Right renal cortex interstitium (tissue), 3 donors: ENCODE measurements at regions not wholly inside any gene's neighbourhood (a gene's known extent, or its start where the extent isn't known, plus 50 kb on each side); places are given as distances from the start of the nearest gene placed in this dataset.

ENCODE experiments used
- DNase-seq, 3 donors: peaks; one replicate each; pipeline ENCODE4 v3.0.0-alpha.2; 2013; ENCODE audit warnings: low read depth in 3 of 3, low spot score in 2 of 3

GRCh38 chr6:118761645-118762044, 110.3 kb upstream of the CEP85L start:
- DNase-seq = no peak

- no peak for DNase-seq
Measured at GRCh38 chr6:118758946-118759345, 107.6 kb upstream of the CEP85L start.

- no peak for DNase-seq
Measured at GRCh38 chr6:118755941-118756646, 104.7 kb upstream of the CEP85L start.

GRCh38 chr6:118752803-118753202, 101.4 kb upstream of the CEP85L start:
- DNase-seq = no peak

GRCh38 chr6:118751072-118751471, 99.7 kb upstream of the CEP85L start:
- no peak for DNase-seq

- no peak for DNase-seq
Measured at GRCh38 chr6:118750143-118750542, 98.8 kb upstream of the CEP85L start.

- DNase-seq = no peak
Measured at GRCh38 chr6:118748311-118749062, 97.1 kb upstream of the CEP85L start.

GRCh38 chr6:118746825-118747174, 95.4 kb upstream of the CEP85L start:
- DNase-seq = no peak

GRCh38 chr6:118746145-118746824, 94.9 kb upstream of the CEP85L start:
- no peak for DNase-seq

GRCh38 chr6:118745156-118745555, 93.8 kb upstream of the CEP85L start:
- DNase-seq = no peak

- no peak for DNase-seq
Measured at GRCh38 chr6:118744261-118744941, 93.0 kb upstream of the CEP85L start.

- DNase-seq = no peak
Measured at GRCh38 chr6:118743746-118744145, 92.4 kb upstream of the CEP85L start.

- DNase-seq = no peak
Measured at GRCh38 chr6:118740372-118740771, 89.0 kb upstream of the CEP85L start.

GRCh38 chr6:118739696-118740353, 88.4 kb upstream of the CEP85L start:
- no peak for DNase-seq

GRCh38 chr6:118736440-118736839, 85.0 kb upstream of the CEP85L start:
- no peak for DNase-seq

GRCh38 chr6:118735320-118735719, 83.9 kb upstream of the CEP85L start:
- no peak for DNase-seq

GRCh38 chr6:118725944-118726343, 74.6 kb upstream of the CEP85L start:
- no peak for DNase-seq

GRCh38 chr6:118724211-118724610, 72.8 kb upstream of the CEP85L start:
- no peak for DNase-seq

- no peak for DNase-seq
Measured at GRCh38 chr6:118722829-118723813, 71.7 kb upstream of the CEP85L start.

GRCh38 chr6:118720125-118720473, 68.7 kb upstream of the CEP85L start:
- no peak for DNase-seq
